ENCODE measurements at regions not wholly inside any gene's neighbourhood (a gene's known extent, or its start where the extent isn't known, plus 50 kb on each side); places are given as distances from the start of the nearest gene placed in this dataset.

- TF ChIP-seq POLR2A (IDR thresholded peaks at IDR 0.05) = no peak
- TF ChIP-seq CTCF (IDR thresholded peaks at IDR 0.05 in 4 of 5, conservative IDR thresholded peaks at IDR 0.05 in 1 of 5) = no peak
Measured at GRCh38 chr2:43067254-43068040, 159.0 kb downstream of the ZFP36L2 start.

Data from gastrocnemius medialis (tissue), 4 donors.